Caco-2 (cell line): ENCODE measurements at regions not wholly inside any gene's neighbourhood (a gene's known extent, or its start where the extent isn't known, plus 50 kb on each side); places are given as distances from the start of the nearest gene placed in this dataset.

Source experiments
- BruUV-seq: library from RNA; stranded (reverse); fragments of 400-500 nt; replicated peaks from 2 replicates; lab custom pipeline; 2021; lab: Mats Ljungman, UMichigan
- CTCF ChIA-PET: fragments of 300-600 bp; sonication (Branson Sonifier 250); formaldehyde crosslinking; loops from one replicate; lab custom pipeline; 2022; ENCODE audit warnings: antibody characterized with exemption; lab: Charles Lee
- POLR2A ChIA-PET: fragments of 300-600 bp; sonication (Branson Sonifier 250); formaldehyde crosslinking; loops from one replicate; lab custom pipeline; 2022; ENCODE audit warnings: antibody characterized with exemption; lab: Charles Lee
- DNase-seq, 2 experiments: peaks; one replicate each; pipeline versions ENCODE4 v3.0.0 to v3.0.0-alpha.2; 2020 to 2022
- H3K27me3 ChIP-seq: replicated peaks from 2 replicates; pipeline ENCODE4 v1.6.0; 2011; ENCODE audit warnings: low read length; ENCODE audit not compliant: control insufficient read depth, insufficient read depth
- H3K36me3 ChIP-seq: 2 replicates; pipeline ENCODE4 v1.5.1; 2011; ENCODE audit warnings: low read length; ENCODE audit not compliant: control insufficient read depth, insufficient read depth
- H3K4me1 ChIP-seq: fragments of 250-450 bp; sonication (Bioruptor Pico); 2 replicates; pipeline ENCODE4 v1.5.1; 2020; ENCODE audit warnings: mild to moderate bottlenecking
- H3K4me3 ChIP-seq: 2 replicates; pipeline ENCODE4 v1.5.1; 2011; ENCODE audit warnings: low read depth, mild to moderate bottlenecking, control low read depth, low read length
- H3K9me3 ChIP-seq: fragments of 250-450 bp; sonication (Bioruptor Pico); 2 replicates; pipeline ENCODE4 v1.5.1; 2020; ENCODE audit warnings: mild to moderate bottlenecking, moderate library complexity
- H3K27ac Mint-ChIP-seq: one replicate; pipeline ENCODE4 v1.8.0; 2022; ENCODE audit warnings: mixed read lengths; ENCODE audit not compliant: unreplicated experiment
- H3K27me3 Mint-ChIP-seq: one replicate; pipeline ENCODE4 v1.8.0; 2022; ENCODE audit warnings: mixed read lengths; ENCODE audit not compliant: insufficient read depth, unreplicated experiment
- H3K36me3 Mint-ChIP-seq: one replicate; pipeline ENCODE4 v1.8.0; 2022; ENCODE audit warnings: mild to moderate bottlenecking, mixed read lengths; ENCODE audit not compliant: insufficient read depth, unreplicated experiment
- H3K4me1 Mint-ChIP-seq: one replicate; pipeline ENCODE4 v1.8.0; 2022; ENCODE audit warnings: low read depth, mixed read lengths; ENCODE audit not compliant: unreplicated experiment
- H3K4me3 Mint-ChIP-seq: one replicate; pipeline ENCODE4 v1.8.0; 2022; ENCODE audit warnings: mild to moderate bottlenecking, moderate library complexity, mixed read lengths; ENCODE audit not compliant: unreplicated experiment
- H3K9me3 Mint-ChIP-seq: one replicate; pipeline ENCODE4 v1.8.0; 2022; ENCODE audit warnings: mixed read lengths; ENCODE audit not compliant: unreplicated experiment
- intact Hi-C: fragments of 100-400 bp; cut with micrococcal nuclease; formaldehyde crosslinking; loops from one replicate; pipeline ENCODE4 v1.10.0; 2022; ENCODE audit not compliant: unreplicated experiment
- TF ChIP-seq, protein P1 (sequence below), 2 experiments: fragments of 200-600 bp in 1 of 2; IDR thresholded peaks; 1 replicate in 1 of 2; 2 replicates in 1 of 2; pipeline versions ENCODE4 v1.5.1 to v1.8.0; 2011 to 2022; ENCODE audit warnings: antibody characterized with exemption in 1 of 2, control low read depth in 1 of 2, inconsistent platforms in 1 of 2, low read depth in 1 of 2, low read length in 1 of 2, mild to moderate bottlenecking in 1 of 2, moderate library complexity in 1 of 2; ENCODE audit not compliant: insufficient read depth in 1 of 2, severe bottlenecking in 1 of 2, unreplicated experiment in 1 of 2

DNA sequence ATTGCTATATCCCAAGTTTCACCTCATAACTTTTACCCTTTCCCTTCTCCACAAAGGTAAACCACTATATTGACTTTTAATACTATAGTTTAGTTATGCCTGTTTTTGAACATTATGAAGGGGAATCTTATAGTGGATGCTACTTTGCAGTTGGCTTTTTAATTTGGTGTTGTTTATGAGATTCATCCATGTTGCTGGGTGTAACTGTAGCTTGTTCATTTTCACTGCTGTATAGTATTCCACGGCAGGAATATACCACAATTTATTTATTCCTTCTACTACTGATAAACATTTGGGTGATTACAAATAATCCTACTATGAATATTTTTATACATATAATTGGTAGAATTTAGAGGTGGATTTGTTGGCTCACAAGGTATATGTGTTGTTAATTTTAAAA is 88.4 kb upstream of the NALF2 start:
- H3K27ac Mint-ChIP-seq: no peak overlapping the region
- H3K36me3 ChIP-seq: no peaks in the 10 kb centered on the region
- no peaks in the 10 kb centered on the region for H3K27me3 ChIP-seq
- H3K9me3 ChIP-seq: no peaks in the 10 kb centered on the region
- no TSS peak for BruUV-seq
- no peak for DNase-seq
- H3K4me3 Mint-ChIP-seq: no peak overlapping the region
- ChIA-PET CTCF (no interaction called here), POLR2A (no interaction called here)
- no peaks in the 10 kb centered on the region for H3K4me1 ChIP-seq
- H3K9me3 Mint-ChIP-seq: no peaks in the 10 kb centered on the region
- no peak overlapping the region for H3K4me3 ChIP-seq
- H3K4me1 Mint-ChIP-seq: no peaks in the 10 kb centered on the region
- intact Hi-C loops: no loop called here
- no peaks in the 10 kb centered on the region for H3K36me3 Mint-ChIP-seq
- H3K27me3 Mint-ChIP-seq: no peaks in the 10 kb centered on the region
- TF ChIP-seq, protein P1, sequence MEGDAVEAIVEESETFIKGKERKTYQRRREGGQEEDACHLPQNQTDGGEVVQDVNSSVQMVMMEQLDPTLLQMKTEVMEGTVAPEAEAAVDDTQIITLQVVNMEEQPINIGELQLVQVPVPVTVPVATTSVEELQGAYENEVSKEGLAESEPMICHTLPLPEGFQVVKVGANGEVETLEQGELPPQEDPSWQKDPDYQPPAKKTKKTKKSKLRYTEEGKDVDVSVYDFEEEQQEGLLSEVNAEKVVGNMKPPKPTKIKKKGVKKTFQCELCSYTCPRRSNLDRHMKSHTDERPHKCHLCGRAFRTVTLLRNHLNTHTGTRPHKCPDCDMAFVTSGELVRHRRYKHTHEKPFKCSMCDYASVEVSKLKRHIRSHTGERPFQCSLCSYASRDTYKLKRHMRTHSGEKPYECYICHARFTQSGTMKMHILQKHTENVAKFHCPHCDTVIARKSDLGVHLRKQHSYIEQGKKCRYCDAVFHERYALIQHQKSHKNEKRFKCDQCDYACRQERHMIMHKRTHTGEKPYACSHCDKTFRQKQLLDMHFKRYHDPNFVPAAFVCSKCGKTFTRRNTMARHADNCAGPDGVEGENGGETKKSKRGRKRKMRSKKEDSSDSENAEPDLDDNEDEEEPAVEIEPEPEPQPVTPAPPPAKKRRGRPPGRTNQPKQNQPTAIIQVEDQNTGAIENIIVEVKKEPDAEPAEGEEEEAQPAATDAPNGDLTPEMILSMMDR (IDR thresholded peaks at IDR 0.05; ENCODE audit: insufficient read depth in 1 of 2, low read depth in 1 of 2, low read length in 1 of 2, severe bottlenecking in 1 of 2, unreplicated experiment in 1 of 2): no peak

DNA sequence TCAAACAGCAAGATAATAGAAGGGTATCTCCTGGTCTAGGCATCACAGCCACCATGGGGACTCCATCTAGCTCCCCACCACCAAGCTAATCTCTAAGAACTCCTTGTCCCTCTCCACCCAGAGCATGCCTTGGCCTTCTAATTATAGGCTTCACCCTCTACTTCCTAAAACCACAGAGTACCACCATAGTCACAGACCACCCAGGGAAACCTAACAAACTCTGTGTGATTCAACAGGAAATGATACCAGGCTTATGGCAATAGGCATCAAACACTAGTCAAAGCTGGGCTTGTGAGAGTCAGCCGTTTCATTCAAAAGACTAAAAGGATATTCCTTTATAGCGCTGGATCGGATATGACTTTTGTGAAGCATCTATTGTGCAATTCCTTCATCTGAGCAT is 91.5 kb upstream of the NALF2 start:
- TF ChIP-seq, protein P1 (IDR thresholded peaks at IDR 0.05; ENCODE audit: insufficient read depth in 1 of 2, low read depth in 1 of 2, low read length in 1 of 2, severe bottlenecking in 1 of 2, unreplicated experiment in 1 of 2): no peak
- Mint-ChIP-seq H3K27ac (no peak overlapping the region), H3K27me3 (no peaks in the 10 kb centered on the region), H3K4me3 (no peak overlapping the region), H3K4me1 (no peaks in the 10 kb centered on the region), H3K9me3 (no peaks in the 10 kb centered on the region), H3K36me3 (no peaks in the 10 kb centered on the region)
- Histone ChIP-seq H3K9me3 (no peaks in the 10 kb centered on the region), H3K27me3 (no peaks in the 10 kb centered on the region), H3K4me1 (no peaks in the 10 kb centered on the region), H3K4me3 (no peak overlapping the region), H3K36me3 (no peaks in the 10 kb centered on the region)
- DNase-seq: no peak
- intact Hi-C loops: no loop called here
- BruUV-seq: no TSS peak
- POLR2A ChIA-PET: no interaction called here
- CTCF ChIA-PET: no interaction called here

DNA sequence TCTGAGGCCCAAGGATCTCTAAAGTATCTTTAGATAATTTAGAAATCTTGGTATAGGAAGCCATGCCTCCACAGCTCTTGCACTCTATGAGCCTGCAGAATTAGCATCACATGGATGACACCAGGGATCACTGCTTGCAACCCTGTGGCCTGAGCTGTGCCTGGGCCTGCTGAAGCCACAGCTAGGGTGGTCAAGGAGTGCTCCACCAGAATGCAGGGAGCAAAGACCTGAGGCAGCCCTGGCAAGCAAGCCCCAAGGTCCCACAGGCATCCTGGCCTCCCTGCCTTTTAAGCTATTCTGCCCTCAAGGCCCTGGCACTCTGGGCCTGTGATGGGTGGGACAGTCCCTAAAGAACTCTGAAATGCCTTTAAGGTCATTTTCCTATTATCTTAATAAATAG is 105.2 kb upstream of the NALF2 start:
- no peak overlapping the region for H3K4me3 Mint-ChIP-seq
- ChIA-PET POLR2A (no interaction called here), CTCF (no interaction called here)
- no peak overlapping the region for H3K27ac Mint-ChIP-seq
- no peaks in the 10 kb centered on the region for H3K36me3 Mint-ChIP-seq
- Histone ChIP-seq H3K4me3 (no peak overlapping the region), H3K9me3 (no peaks in the 10 kb centered on the region), H3K36me3 (no peaks in the 10 kb centered on the region), H3K27me3 (no peaks in the 10 kb centered on the region), H3K4me1 (no peaks in the 10 kb centered on the region)
- H3K4me1 Mint-ChIP-seq: no peaks in the 10 kb centered on the region
- TF ChIP-seq, protein P1 (IDR thresholded peaks at IDR 0.05; ENCODE audit: insufficient read depth in 1 of 2, low read depth in 1 of 2, low read length in 1 of 2, severe bottlenecking in 1 of 2, unreplicated experiment in 1 of 2): no peak
- no TSS peak for BruUV-seq
- no peaks in the 10 kb centered on the region for H3K9me3 Mint-ChIP-seq
- intact Hi-C loops: no loop called here
- no peak for DNase-seq
- H3K27me3 Mint-ChIP-seq: peaks cover 5% of the 10 kb centered on the region
